ENCODE measurements at regions not wholly inside any gene's neighbourhood (a gene's known extent, or its start where the extent isn't known, plus 50 kb on each side); places are given as distances from the start of the nearest gene placed in this dataset.

- Histone ChIP-seq H3K36me3 (ENCODE audit: insufficient read depth, low read length) (no peaks in the 10 kb centered on the region), H3K4me2 (ENCODE audit: low read depth, low read length, poor library complexity, severe bottlenecking) (no peak overlapping the region), H3K4me1 (ENCODE audit: insufficient read depth, low read length, poor library complexity, severe bottlenecking) (no peaks in the 10 kb centered on the region), H3K27me3 (ENCODE audit: insufficient read depth, low read length, poor library complexity, severe bottlenecking) (no peaks in the 10 kb centered on the region), H3K9me3 (ENCODE audit: insufficient read depth, low read depth, low read length) (no peaks in the 10 kb centered on the region), H3K79me2 (ENCODE audit: insufficient read depth, low read length) (no peaks in the 10 kb centered on the region), H4K20me1 (ENCODE audit: insufficient read depth, low read length, poor library complexity, severe bottlenecking) (no peaks in the 10 kb centered on the region), H3K4me3 (ENCODE audit: low read length, poor library complexity, severe bottlenecking) (no peak overlapping the region), H3F3A (ENCODE audit: low read depth) (no peaks in the 10 kb centered on the region), H3K9ac (ENCODE audit: low read depth, low read length, poor library complexity, severe bottlenecking) (no peak overlapping the region), H3K9me2 (replicated peaks; ENCODE audit: low read depth, low read length) (no peaks in the 10 kb centered on the region), H2AFZ (ENCODE audit: low read length) (no peak overlapping the region)
- TF ChIP-seq CTCF (conservative IDR thresholded peaks at IDR 0.05; ENCODE audit: low read length) (no peak), EZH2phosphoT487 (IDR thresholded peaks at IDR 0.05; ENCODE audit: borderline replicate concordance) (no peak)
These were observed 83.0 kb downstream of the ISL1 start for GRCh38 chr5:51466214-51466613.

GRCh38 chr5:51468196-51468595, 84.9 kb downstream of the ISL1 start:
- H2AFZ ChIP-seq (ENCODE audit: low read length) = no peak overlapping the region
- H3K79me2 ChIP-seq (ENCODE audit: insufficient read depth, low read length) = no peaks in the 10 kb centered on the region
- no peaks in the 10 kb centered on the region for H3K9me3 ChIP-seq (ENCODE audit: insufficient read depth, low read depth, low read length)
- no peak overlapping the region for H3K4me3 ChIP-seq (ENCODE audit: low read length, poor library complexity, severe bottlenecking)
- no peaks in the 10 kb centered on the region for H3K4me1 ChIP-seq (ENCODE audit: insufficient read depth, low read length, poor library complexity, severe bottlenecking)
- no peak for TF ChIP-seq EZH2phosphoT487 (IDR thresholded peaks at IDR 0.05; ENCODE audit: borderline replicate concordance)
- TF ChIP-seq CTCF (conservative IDR thresholded peaks at IDR 0.05; ENCODE audit: low read length) = peak; percentile 54
- no peaks in the 10 kb centered on the region for H3K9me2 ChIP-seq (replicated peaks; ENCODE audit: low read depth, low read length)
- no peak overlapping the region for H3K9ac ChIP-seq (ENCODE audit: low read depth, low read length, poor library complexity, severe bottlenecking)
- no peaks in the 10 kb centered on the region for H3F3A ChIP-seq (ENCODE audit: low read depth)
- H3K36me3 ChIP-seq (ENCODE audit: insufficient read depth, low read length) = no peaks in the 10 kb centered on the region
- no peaks in the 10 kb centered on the region for H4K20me1 ChIP-seq (ENCODE audit: insufficient read depth, low read length, poor library complexity, severe bottlenecking)
- H3K27me3 ChIP-seq (ENCODE audit: insufficient read depth, low read length, poor library complexity, severe bottlenecking) = no peaks in the 10 kb centered on the region
- H3K4me2 ChIP-seq (ENCODE audit: low read depth, low read length, poor library complexity, severe bottlenecking) = no peak overlapping the region

GRCh38 chr5:51471630-51472029, 88.4 kb downstream of the ISL1 start:
- Histone ChIP-seq H3K79me2 (ENCODE audit: insufficient read depth, low read length) (no peaks in the 10 kb centered on the region), H3K4me1 (ENCODE audit: insufficient read depth, low read length, poor library complexity, severe bottlenecking) (peaks cover 4% of the 10 kb centered on the region), H3F3A (ENCODE audit: low read depth) (no peaks in the 10 kb centered on the region), H3K9ac (ENCODE audit: low read depth, low read length, poor library complexity, severe bottlenecking) (no peak overlapping the region), H2AFZ (ENCODE audit: low read length) (no peak overlapping the region), H3K4me2 (ENCODE audit: low read depth, low read length, poor library complexity, severe bottlenecking) (no peak overlapping the region), H3K4me3 (ENCODE audit: low read length, poor library complexity, severe bottlenecking) (no peak overlapping the region), H4K20me1 (ENCODE audit: insufficient read depth, low read length, poor library complexity, severe bottlenecking) (no peaks in the 10 kb centered on the region), H3K9me2 (replicated peaks; ENCODE audit: low read depth, low read length) (no peaks in the 10 kb centered on the region), H3K36me3 (ENCODE audit: insufficient read depth, low read length) (no peaks in the 10 kb centered on the region), H3K9me3 (ENCODE audit: insufficient read depth, low read depth, low read length) (no peaks in the 10 kb centered on the region), H3K27me3 (ENCODE audit: insufficient read depth, low read length, poor library complexity, severe bottlenecking) (no peaks in the 10 kb centered on the region)
- no peak for TF ChIP-seq EZH2phosphoT487 (IDR thresholded peaks at IDR 0.05; ENCODE audit: borderline replicate concordance)
- no peak for TF ChIP-seq CTCF (conservative IDR thresholded peaks at IDR 0.05; ENCODE audit: low read length)

All from Loucy (cell line).